Suprapubic skin (tissue), 4 donors: ENCODE measurements at regions not wholly inside any gene's neighbourhood (a gene's known extent, or its start where the extent isn't known, plus 50 kb on each side); places are given as distances from the start of the nearest gene placed in this dataset.

ENCODE experiments used
- DNase-seq, 2 donors: peaks; one replicate each; pipeline ENCODE4 v3.0.0-alpha.2; 2019; ENCODE audit warnings: low spot score in 2 of 2
- H3K27ac ChIP-seq: fragments of 200-600 bp; sonication (generic); one replicate; pipeline ENCODE4 v1.5.1; 2019
- H3K27me3 ChIP-seq: fragments of 200-600 bp; sonication (generic); one replicate; pipeline ENCODE4 v1.5.1; 2019
- H3K36me3 ChIP-seq: fragments of 200-600 bp; sonication (generic); one replicate; pipeline ENCODE4 v1.5.1; 2019
- H3K4me1 ChIP-seq: fragments of 200-600 bp; sonication (generic); one replicate; pipeline ENCODE4 v1.5.1; 2019
- H3K4me3 ChIP-seq: fragments of 200-600 bp; sonication (generic); one replicate; pipeline ENCODE4 v1.5.1; 2019; ENCODE audit warnings: mild to moderate bottlenecking
- H3K9me3 ChIP-seq: fragments of 200-600 bp; sonication (generic); one replicate; pipeline ENCODE4 v1.5.1; 2019
- EP300 ChIP-seq: sonication (generic); formaldehyde crosslinking; IDR thresholded peaks from one replicate; pipeline ENCODE4 v1.6.1; 2017; ENCODE audit warnings: antibody characterized with exemption
- POLR2A ChIP-seq, 2 donors: fragments of 450-650 bp; IDR thresholded peaks; one replicate each; pipeline ENCODE4 v1.6.1; 2017; ENCODE audit warnings: antibody characterized with exemption in 2 of 2, mild to moderate bottlenecking in 2 of 2, moderate library complexity in 2 of 2
- POLR2AphosphoS5 ChIP-seq, 3 donors: sonication (generic); formaldehyde crosslinking; IDR thresholded peaks; one replicate each; pipeline ENCODE4 v1.6.1; 2017; ENCODE audit warnings: antibody characterized with exemption in 3 of 3
- WGBS: methylation state at CpG from one replicate; pipeline ENCODE4 v1.1.5; 2018; 5-methylcytosine and 5-hydroxymethylcytosine counted together
- TF ChIP-seq, protein P1 (sequence below), 2 donors: fragments of 200-600 bp in 1 of 2; fragments of 450-650 bp in 1 of 2; sonication (generic) in 1 of 2; IDR thresholded peaks; one replicate each; pipeline ENCODE4 v1.5.1; 2016 to 2019; ENCODE audit warnings: antibody characterized with exemption in 2 of 2, mild to moderate bottlenecking in 1 of 2, moderate library complexity in 1 of 2

DNA sequence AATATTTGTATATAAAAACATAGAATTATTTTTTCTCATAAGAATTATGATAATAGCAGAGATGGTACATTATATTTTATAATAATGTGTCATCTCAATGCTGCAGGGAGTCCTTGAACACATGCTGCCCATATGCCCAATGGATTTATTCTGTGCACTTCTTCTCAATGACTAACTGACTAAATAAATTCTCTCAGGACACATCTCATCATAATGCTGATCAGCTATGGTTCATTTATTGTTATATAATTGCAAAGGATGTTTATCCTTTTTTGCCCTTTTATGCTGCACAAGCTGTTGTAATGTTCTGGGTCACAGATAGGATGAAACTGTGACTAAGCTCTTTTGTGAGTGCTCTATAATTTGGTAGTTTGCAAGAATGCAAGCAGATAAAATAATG lies 1273.3 kb upstream of the ATXN8OS start:
- no peak for DNase-seq
- TF ChIP-seq POLR2AphosphoS5 (IDR thresholded peaks at IDR 0.05) (no peak), EP300 (no peak), POLR2A (IDR thresholded peaks at IDR 0.05) (no peak)
- TF ChIP-seq, protein P1, sequence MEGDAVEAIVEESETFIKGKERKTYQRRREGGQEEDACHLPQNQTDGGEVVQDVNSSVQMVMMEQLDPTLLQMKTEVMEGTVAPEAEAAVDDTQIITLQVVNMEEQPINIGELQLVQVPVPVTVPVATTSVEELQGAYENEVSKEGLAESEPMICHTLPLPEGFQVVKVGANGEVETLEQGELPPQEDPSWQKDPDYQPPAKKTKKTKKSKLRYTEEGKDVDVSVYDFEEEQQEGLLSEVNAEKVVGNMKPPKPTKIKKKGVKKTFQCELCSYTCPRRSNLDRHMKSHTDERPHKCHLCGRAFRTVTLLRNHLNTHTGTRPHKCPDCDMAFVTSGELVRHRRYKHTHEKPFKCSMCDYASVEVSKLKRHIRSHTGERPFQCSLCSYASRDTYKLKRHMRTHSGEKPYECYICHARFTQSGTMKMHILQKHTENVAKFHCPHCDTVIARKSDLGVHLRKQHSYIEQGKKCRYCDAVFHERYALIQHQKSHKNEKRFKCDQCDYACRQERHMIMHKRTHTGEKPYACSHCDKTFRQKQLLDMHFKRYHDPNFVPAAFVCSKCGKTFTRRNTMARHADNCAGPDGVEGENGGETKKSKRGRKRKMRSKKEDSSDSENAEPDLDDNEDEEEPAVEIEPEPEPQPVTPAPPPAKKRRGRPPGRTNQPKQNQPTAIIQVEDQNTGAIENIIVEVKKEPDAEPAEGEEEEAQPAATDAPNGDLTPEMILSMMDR (IDR thresholded peaks at IDR 0.05): no peak
- Histone ChIP-seq H3K36me3 (no peaks in the 10 kb centered on the region), H3K4me1 (no peaks in the 10 kb centered on the region), H3K27me3 (no peaks in the 10 kb centered on the region), H3K27ac (no peak overlapping the region), H3K9me3 (no peaks in the 10 kb centered on the region), H3K4me3 (no peak overlapping the region)

DNA sequence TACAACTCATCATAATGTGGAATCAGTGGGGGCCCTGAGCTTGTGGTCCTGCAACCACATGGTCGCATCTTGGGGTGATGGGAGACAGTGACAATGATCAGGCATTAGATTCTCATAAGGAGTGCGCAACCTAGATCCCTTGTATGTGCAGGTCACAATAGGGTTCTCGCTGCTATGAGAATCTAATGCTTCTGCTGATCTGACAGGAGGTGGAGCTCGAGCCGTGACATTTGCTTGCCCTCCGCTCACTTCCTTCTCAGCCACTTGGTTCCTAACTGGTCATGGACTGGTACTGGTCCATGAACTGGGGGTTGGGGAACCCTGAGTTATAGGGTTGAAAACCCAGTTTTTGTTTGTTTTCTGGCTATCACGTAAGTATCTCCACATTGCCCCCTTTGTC lies 1290.9 kb upstream of the ATXN8OS start:
- DNase-seq: no peak
- no peaks in the 10 kb centered on the region for H3K36me3 ChIP-seq
- H3K27me3 ChIP-seq: no peaks in the 10 kb centered on the region
- 84% methylated on average over 7 of the region's 7 CpGs for WGBS
- TF ChIP-seq, protein P1 (IDR thresholded peaks at IDR 0.05): no peak
- TF ChIP-seq POLR2AphosphoS5 (IDR thresholded peaks at IDR 0.05): no peak
- no peak overlapping the region for H3K27ac ChIP-seq
- H3K4me3 ChIP-seq: no peak overlapping the region
- no peaks in the 10 kb centered on the region for H3K4me1 ChIP-seq
- no peaks in the 10 kb centered on the region for H3K9me3 ChIP-seq

DNA sequence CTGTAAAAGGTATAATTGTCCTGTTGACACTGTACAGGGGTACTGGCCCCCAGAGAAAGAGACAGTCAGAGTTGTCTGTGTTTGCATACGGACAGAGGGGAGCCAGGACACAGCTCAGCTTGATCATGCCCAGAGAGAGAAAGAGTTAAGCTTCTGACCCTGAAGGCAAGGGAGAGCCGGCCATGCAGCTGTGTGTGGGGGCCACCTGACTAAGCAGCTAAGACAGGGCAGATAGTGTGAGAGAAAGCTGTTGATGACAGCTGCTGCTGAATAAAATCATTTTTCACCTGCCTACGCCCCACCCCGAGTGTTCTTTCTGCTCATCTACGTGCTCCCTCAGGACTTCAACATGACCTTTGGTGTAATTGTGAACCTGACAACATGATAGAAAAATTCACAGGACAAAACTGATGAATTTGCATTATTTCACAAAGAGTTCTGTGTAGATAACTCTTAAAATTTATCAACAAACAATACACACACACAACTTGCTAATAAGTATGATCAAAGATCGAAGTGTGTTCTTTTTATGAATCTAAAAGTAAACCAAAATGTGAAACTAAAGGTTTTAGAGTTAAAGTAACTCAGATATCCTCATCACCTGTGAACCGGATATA lies 1294.3 kb upstream of the ATXN8OS start:
- no peaks in the 10 kb centered on the region for H3K36me3 ChIP-seq
- H3K27ac ChIP-seq: no peak overlapping the region
- H3K9me3 ChIP-seq: peaks cover 3% of the 10 kb centered on the region

DNA sequence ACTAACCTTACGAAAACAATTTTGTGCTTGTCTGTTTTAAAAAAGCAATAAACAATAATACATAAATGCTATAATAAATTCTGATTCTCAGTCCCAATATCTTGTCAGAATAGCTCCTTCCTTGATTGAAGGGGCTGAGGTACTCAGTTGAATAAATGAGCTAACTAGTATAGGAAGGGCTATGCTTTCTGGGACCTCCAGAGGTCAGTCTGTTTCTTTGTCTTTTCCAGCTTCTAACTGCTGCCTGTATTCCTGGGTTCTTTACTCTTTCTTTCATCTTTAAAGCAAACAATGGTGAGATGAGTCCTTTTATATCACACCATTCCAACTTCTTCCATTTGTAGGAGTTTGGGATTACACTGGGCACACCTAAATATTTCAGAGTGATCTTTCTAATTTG lies 1297.0 kb upstream of the ATXN8OS start:
- Histone ChIP-seq H3K4me3 (no peak overlapping the region), H3K27me3 (no peaks in the 10 kb centered on the region), H3K27ac (no peak overlapping the region), H3K4me1 (no peaks in the 10 kb centered on the region), H3K36me3 (no peaks in the 10 kb centered on the region), H3K9me3 (peaks cover 4% of the 10 kb centered on the region)
- DNase-seq: no peak
- no peak for TF ChIP-seq POLR2AphosphoS5 (IDR thresholded peaks at IDR 0.05)
- no peak for TF ChIP-seq POLR2A (IDR thresholded peaks at IDR 0.05)
- TF ChIP-seq EP300: no peak
- TF ChIP-seq, protein P1 (IDR thresholded peaks at IDR 0.05): no peak
- 87% methylated on average over 1 of the region's 1 CpG for WGBS

More for the DNA sequence above, 1294.3 kb upstream of the ATXN8OS start:
- no peak for TF ChIP-seq POLR2AphosphoS5 (IDR thresholded peaks at IDR 0.05)
- no peak for TF ChIP-seq EP300
- TF ChIP-seq, protein P1 (IDR thresholded peaks at IDR 0.05): no peak
- no peak for TF ChIP-seq POLR2A (IDR thresholded peaks at IDR 0.05)
- DNase-seq: no peak
- 53% methylated on average over 7 of the region's 7 CpGs for WGBS
- H3K4me3 ChIP-seq: no peak overlapping the region
- H3K4me1 ChIP-seq: no peaks in the 10 kb centered on the region
- no peaks in the 10 kb centered on the region for H3K27me3 ChIP-seq

DNA sequence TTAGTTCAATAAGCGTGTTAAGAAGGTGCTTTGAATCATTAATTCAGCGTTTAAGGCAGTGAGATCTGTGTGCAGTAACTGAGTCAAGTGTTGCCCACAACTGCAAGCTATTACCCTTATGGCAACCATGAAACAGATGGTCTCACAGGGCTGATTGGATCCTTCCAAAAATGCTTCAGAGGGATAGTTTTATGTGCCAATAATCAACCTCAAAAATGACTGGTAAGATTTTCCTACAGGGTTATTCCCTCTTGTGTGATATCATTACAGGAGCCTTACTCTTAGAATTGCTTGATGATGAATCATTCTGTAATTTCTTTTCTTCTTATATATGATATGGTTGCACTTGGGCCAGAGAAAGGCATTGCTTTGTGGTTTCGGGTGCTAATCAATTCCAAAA lies 1299.2 kb upstream of the ATXN8OS start:
- Histone ChIP-seq H3K27me3 (no peaks in the 10 kb centered on the region), H3K27ac (no peak overlapping the region), H3K36me3 (no peaks in the 10 kb centered on the region), H3K9me3 (peaks cover 4% of the 10 kb centered on the region), H3K4me1 (no peaks in the 10 kb centered on the region), H3K4me3 (no peak overlapping the region)
- DNase-seq: no peak
- 83% methylated on average over 3 of the region's 3 CpGs for WGBS
- TF ChIP-seq EP300: no peak
- TF ChIP-seq POLR2AphosphoS5 (IDR thresholded peaks at IDR 0.05): no peak
- TF ChIP-seq, protein P1 (IDR thresholded peaks at IDR 0.05): no peak
- TF ChIP-seq POLR2A (IDR thresholded peaks at IDR 0.05): no peak
